MM.1S (cell line): ENCODE measurements at regions not wholly inside any gene's neighbourhood (a gene's known extent, or its start where the extent isn't known, plus 50 kb on each side); places are given as distances from the start of the nearest gene placed in this dataset.

ENCODE experiments used
- CTCF ChIP-seq: fragments of 300-600 bp; sonication (generic); IDR thresholded peaks from 2 replicates; pipeline ENCODE4 v1.5.1; 2016; ENCODE audit warnings: antibody characterized with exemption, low read length, mixed read lengths
- EZH2 ChIP-seq: fragments of 300-600 bp; sonication (generic); optimal IDR thresholded peaks from 2 replicates; pipeline ENCODE3; 2017; ENCODE audit warnings: low read depth, mild to moderate bottlenecking, antibody characterized with exemption, low read length, mixed read lengths
- EZH2phosphoT487 ChIP-seq: fragments of 300-600 bp; sonication (generic); IDR thresholded peaks from 2 replicates; pipeline ENCODE4 v1.6.1; 2018; ENCODE audit warnings: antibody characterized with exemption, low read length

DNA sequence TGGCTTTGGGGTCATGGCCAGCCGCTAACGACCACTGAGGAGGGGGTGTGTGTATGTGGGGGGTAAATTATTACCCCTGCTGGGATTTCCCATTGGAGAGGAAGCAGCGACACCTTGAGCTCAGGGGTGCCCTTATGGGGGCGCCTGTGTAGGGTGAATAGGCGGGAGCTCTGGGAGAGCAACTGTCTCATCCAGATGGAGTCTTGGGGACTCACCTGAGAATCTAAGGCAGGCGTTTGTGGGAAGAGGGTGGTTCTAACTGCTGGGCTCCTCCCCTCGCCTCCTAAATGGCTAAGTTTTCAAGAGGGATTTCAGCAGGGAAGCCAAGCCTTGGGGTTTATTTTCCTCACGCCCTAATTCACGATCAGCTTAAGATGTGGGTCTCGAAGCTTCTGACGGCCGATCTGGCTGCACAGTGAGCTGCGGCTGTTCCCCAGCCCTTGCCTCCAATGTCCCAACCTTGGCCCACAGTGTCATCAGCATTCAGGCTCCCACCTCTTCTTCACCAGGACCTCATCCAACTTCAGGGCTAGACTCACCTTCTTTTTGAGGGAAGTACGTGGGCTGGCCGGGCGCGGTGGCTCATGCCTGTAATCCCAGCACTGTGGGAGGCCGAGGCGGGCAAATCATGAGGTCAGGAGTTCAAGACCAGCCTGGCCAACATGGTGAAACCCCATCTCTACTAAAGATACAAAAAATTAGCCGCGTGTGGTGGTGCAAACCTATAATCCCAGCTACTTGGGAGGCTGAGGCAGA is 136.9 kb upstream of the EEF2KMT start:
- TF ChIP-seq CTCF: no peak
- no peak for TF ChIP-seq EZH2phosphoT487
- no peak for TF ChIP-seq EZH2
